OCI-LY3 (cell line): ENCODE measurements at regions not wholly inside any gene's neighbourhood (a gene's known extent, or its start where the extent isn't known, plus 50 kb on each side); places are given as distances from the start of the nearest gene placed in this dataset.

Source experiments
- EZH2phosphoT487 ChIP-seq: fragments of 200-600 bp; shearing (Covaris generic); IDR thresholded peaks from 2 replicates; pipeline ENCODE4 v1.6.1; 2018; ENCODE audit warnings: antibody characterized with exemption, mixed run types, low read depth
- TF ChIP-seq, protein P1 (sequence below): fragments of 200-600, 300-600 bp; sonication (generic); IDR thresholded peaks from 2 replicates; pipeline ENCODE4 v1.5.1; 2014; ENCODE audit warnings: antibody characterized with exemption, low read length, low read depth

DNA sequence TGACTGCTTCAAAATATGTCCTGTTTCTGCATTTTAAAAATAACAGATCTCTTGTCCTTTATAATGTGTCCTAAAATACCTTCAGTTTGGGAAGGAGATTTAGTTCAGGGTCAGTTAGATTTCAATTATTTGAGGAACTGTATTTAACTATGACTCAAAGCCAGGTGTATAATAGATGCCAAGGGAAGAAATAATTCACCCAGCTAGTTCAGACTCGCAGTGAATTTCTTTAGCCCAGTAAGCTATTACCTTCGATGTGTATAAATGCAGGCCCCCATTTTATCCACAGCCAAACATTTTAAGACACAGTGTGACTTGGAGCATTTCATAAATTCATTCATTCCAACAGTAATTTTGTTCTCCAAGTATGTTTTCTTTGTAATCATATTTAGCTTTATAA is 458.0 kb downstream of the ZNF385D start:
- TF ChIP-seq, protein P1, sequence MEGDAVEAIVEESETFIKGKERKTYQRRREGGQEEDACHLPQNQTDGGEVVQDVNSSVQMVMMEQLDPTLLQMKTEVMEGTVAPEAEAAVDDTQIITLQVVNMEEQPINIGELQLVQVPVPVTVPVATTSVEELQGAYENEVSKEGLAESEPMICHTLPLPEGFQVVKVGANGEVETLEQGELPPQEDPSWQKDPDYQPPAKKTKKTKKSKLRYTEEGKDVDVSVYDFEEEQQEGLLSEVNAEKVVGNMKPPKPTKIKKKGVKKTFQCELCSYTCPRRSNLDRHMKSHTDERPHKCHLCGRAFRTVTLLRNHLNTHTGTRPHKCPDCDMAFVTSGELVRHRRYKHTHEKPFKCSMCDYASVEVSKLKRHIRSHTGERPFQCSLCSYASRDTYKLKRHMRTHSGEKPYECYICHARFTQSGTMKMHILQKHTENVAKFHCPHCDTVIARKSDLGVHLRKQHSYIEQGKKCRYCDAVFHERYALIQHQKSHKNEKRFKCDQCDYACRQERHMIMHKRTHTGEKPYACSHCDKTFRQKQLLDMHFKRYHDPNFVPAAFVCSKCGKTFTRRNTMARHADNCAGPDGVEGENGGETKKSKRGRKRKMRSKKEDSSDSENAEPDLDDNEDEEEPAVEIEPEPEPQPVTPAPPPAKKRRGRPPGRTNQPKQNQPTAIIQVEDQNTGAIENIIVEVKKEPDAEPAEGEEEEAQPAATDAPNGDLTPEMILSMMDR, result no peak
- TF ChIP-seq EZH2phosphoT487, result no peak
